ENCODE measurements at regions not wholly inside any gene's neighbourhood (a gene's known extent, or its start where the extent isn't known, plus 50 kb on each side); places are given as distances from the start of the nearest gene placed in this dataset.

GRCh38 chr18:9038277-9038871 lies 64.1 kb upstream of the NDUFV2 start:
- TF ChIP-seq POLR2AphosphoS5 (IDR thresholded peaks at IDR 0.05; ENCODE audit: insufficient read depth, low read depth, low read length) (no peak), GATA2 (IDR thresholded peaks at IDR 0.05; ENCODE audit: insufficient read depth, insufficient read length, low read depth, low read length) (peak; percentile 19)
- H3K36me3 ChIP-seq (ENCODE audit: control insufficient read depth in 2 of 2, extremely low read depth in 1 of 2, insufficient read depth in 2 of 2, low read length in 2 of 2) = no peaks in the 10 kb centered on the region
- H3K4me2 ChIP-seq (ENCODE audit: insufficient read depth, low read length) = peak overlapping the region; percentile 79
- ChIA-PET POLR2A (no interaction called here), CTCF (interaction anchor here (0.6 to 1.9 kb wide), 4 partner anchors 17 to 384 kb away, joined by 3 to 6 read pairs (median 4); no protein-coding TSS in a partner anchor)
- peaks cover 12% of the 10 kb centered on the region for H3K4me1 ChIP-seq (ENCODE audit: control insufficient read depth, extremely low read depth, insufficient read depth, low read length)
- H3K9me1 ChIP-seq (replicated peaks; ENCODE audit: control insufficient read depth, extremely low read depth, insufficient read depth, low read length) = no peaks in the 10 kb centered on the region
- dilution Hi-C loops (cut with MboI; ENCODE audit: extremely low pct_ligation_motif_present, low sequenced_read_pairs) (no loop called here), intact Hi-C loops (cut with micrococcal nuclease) (loop anchor here (2.0 kb wide), 1 partner anchor 22 kb away; no protein-coding TSS in a partner anchor)
- peak overlapping the region; percentile 94 for H2AFZ ChIP-seq (ENCODE audit: low read depth, low read length)
- no peaks in the 10 kb centered on the region for H4K20me1 ChIP-seq (replicated peaks; ENCODE audit: control insufficient read depth, extremely low read depth, insufficient read depth, low read length)
- H3K27me3 ChIP-seq (ENCODE audit: control insufficient read depth in 2 of 2, insufficient read depth in 2 of 2, low read length in 2 of 2) = no peaks in the 10 kb centered on the region
- DNase-seq (ENCODE audit: low read depth, low spot score) (peak; percentile 74), FAIRE-seq (peak; percentile 83)
- H3K9me3 ChIP-seq (replicated peaks; ENCODE audit: control insufficient read depth, insufficient read depth, low read length) = no peaks in the 10 kb centered on the region
- no TSS peak for BruUV-seq (replicated peaks)
- peak overlapping the region; percentile 42 for H3K9ac ChIP-seq (replicated peaks; ENCODE audit: extremely low read depth, insufficient read depth, low read length)
- H3K4me3 ChIP-seq (replicated peaks in 1 of 3; ENCODE audit: insufficient read depth in 1 of 3, low read depth in 1 of 3, low read length in 3 of 3) = no peak overlapping the region
- H3K79me2 ChIP-seq (ENCODE audit: control insufficient read depth, insufficient read depth, low read length) = no peaks in the 10 kb centered on the region
- peak overlapping the region; percentile 71 for H3K27ac ChIP-seq (ENCODE audit: insufficient read depth, low read depth, low read length)

DNA sequence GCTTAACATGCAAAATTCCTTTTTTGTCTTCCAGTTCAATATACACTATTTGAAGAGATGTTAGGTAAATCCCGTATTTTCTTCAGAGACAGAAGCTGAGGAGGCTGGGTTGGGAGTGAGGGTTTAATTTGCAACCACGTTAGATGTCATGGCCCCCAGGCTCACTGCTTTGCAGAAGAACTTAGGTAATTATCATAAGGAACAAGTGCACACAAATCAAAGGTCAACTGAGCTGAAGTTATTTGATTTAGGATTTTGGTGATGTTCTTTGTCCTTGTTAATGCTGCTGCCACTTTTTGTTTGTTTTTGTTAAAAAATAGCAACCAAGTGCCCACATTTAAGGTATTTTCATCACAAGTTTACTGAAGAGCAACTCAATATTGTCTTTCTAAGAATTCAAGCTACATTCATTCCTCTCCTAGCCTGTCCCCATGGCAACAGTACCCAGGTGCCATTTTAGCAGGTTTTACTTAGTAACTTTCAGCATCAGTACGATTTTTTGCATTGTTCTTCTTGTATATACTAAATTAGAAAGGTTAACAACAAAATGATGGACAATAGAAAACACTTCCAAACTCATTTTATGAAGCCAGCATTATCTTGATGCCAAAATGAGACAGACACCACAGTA lies 62.9 kb upstream of the NDUFV2 start:
- intact Hi-C loops (cut with micrococcal nuclease) = loop anchor here (2.0 kb wide), 1 partner anchor 23 kb away; no protein-coding TSS in a partner anchor
- no peak for FAIRE-seq
- Histone ChIP-seq H3K4me1 (ENCODE audit: control insufficient read depth, extremely low read depth, insufficient read depth, low read length) (peaks cover 12% of the 10 kb centered on the region), H3K9me3 (replicated peaks; ENCODE audit: control insufficient read depth, insufficient read depth, low read length) (no peaks in the 10 kb centered on the region), H3K9ac (replicated peaks; ENCODE audit: extremely low read depth, insufficient read depth, low read length) (no peak overlapping the region), H4K20me1 (replicated peaks; ENCODE audit: control insufficient read depth, extremely low read depth, insufficient read depth, low read length) (no peaks in the 10 kb centered on the region), H2AFZ (ENCODE audit: low read depth, low read length) (no peak overlapping the region), H3K9me1 (replicated peaks; ENCODE audit: control insufficient read depth, extremely low read depth, insufficient read depth, low read length) (no peaks in the 10 kb centered on the region), H3K27ac (ENCODE audit: insufficient read depth, low read depth, low read length) (no peak overlapping the region), H3K4me3 (replicated peaks in 1 of 3; ENCODE audit: insufficient read depth in 1 of 3, low read depth in 1 of 3, low read length in 3 of 3) (no peak overlapping the region), H3K36me3 (ENCODE audit: control insufficient read depth in 2 of 2, extremely low read depth in 1 of 2, insufficient read depth in 2 of 2, low read length in 2 of 2) (no peaks in the 10 kb centered on the region), H3K27me3 (ENCODE audit: control insufficient read depth in 2 of 2, insufficient read depth in 2 of 2, low read length in 2 of 2) (no peaks in the 10 kb centered on the region), H3K79me2 (ENCODE audit: control insufficient read depth, insufficient read depth, low read length) (no peaks in the 10 kb centered on the region), H3K4me2 (ENCODE audit: insufficient read depth, low read length) (no peak overlapping the region)
- ChIA-PET CTCF (interaction anchor here (1.8 to 2.5 kb wide), 2 partner anchors 22 to 27 kb away, joined by 3 to 7 read pairs; no protein-coding TSS in a partner anchor), POLR2A (no interaction called here)
- BruUV-seq (replicated peaks) = no TSS peak
- dilution Hi-C loops (cut with MboI; ENCODE audit: extremely low pct_ligation_motif_present, low sequenced_read_pairs) = no loop called here
- no peak for DNase-seq (ENCODE audit: low read depth, low spot score)
- no peak for TF ChIP-seq EZH2 (IDR thresholded peaks at IDR 0.05; ENCODE audit: borderline replicate concordance, low read depth, low read length, severe bottlenecking)
- TF ChIP-seq JUN (IDR thresholded peaks at IDR 0.05; ENCODE audit: borderline replicate concordance, insufficient read depth, insufficient read length, low read depth) = no peak
- no peak for TF ChIP-seq POLR2AphosphoS5 (IDR thresholded peaks at IDR 0.05; ENCODE audit: insufficient read depth, low read depth, low read length)
- no peak for TF ChIP-seq FOS (IDR thresholded peaks at IDR 0.05; ENCODE audit: borderline replicate concordance, insufficient read depth, low read length)
- TF ChIP-seq, protein P1, sequence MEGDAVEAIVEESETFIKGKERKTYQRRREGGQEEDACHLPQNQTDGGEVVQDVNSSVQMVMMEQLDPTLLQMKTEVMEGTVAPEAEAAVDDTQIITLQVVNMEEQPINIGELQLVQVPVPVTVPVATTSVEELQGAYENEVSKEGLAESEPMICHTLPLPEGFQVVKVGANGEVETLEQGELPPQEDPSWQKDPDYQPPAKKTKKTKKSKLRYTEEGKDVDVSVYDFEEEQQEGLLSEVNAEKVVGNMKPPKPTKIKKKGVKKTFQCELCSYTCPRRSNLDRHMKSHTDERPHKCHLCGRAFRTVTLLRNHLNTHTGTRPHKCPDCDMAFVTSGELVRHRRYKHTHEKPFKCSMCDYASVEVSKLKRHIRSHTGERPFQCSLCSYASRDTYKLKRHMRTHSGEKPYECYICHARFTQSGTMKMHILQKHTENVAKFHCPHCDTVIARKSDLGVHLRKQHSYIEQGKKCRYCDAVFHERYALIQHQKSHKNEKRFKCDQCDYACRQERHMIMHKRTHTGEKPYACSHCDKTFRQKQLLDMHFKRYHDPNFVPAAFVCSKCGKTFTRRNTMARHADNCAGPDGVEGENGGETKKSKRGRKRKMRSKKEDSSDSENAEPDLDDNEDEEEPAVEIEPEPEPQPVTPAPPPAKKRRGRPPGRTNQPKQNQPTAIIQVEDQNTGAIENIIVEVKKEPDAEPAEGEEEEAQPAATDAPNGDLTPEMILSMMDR (IDR thresholded peaks at IDR 0.05; ENCODE audit: extremely low read depth in 1 of 2, insufficient read depth in 1 of 2, low read depth in 1 of 2, low read length in 2 of 2) = no peak
- no peak for TF ChIP-seq MYC (IDR thresholded peaks at IDR 0.05; ENCODE audit: low read depth, low read length)
- TF ChIP-seq GATA2 (IDR thresholded peaks at IDR 0.05; ENCODE audit: insufficient read depth, insufficient read length, low read depth, low read length) = no peak
- TF ChIP-seq POLR2A (IDR thresholded peaks at IDR 0.05; ENCODE audit: low read depth, low read length) = no peak
- TF ChIP-seq, protein P2, sequence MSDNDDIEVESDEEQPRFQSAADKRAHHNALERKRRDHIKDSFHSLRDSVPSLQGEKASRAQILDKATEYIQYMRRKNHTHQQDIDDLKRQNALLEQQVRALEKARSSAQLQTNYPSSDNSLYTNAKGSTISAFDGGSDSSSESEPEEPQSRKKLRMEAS (IDR thresholded peaks at IDR 0.05; ENCODE audit: insufficient read depth, insufficient read length) = no peak
